Central memory CD4-positive, alpha-beta T cell (primary cell): ENCODE measurements at regions not wholly inside any gene's neighbourhood (a gene's known extent, or its start where the extent isn't known, plus 50 kb on each side); places are given as distances from the start of the nearest gene placed in this dataset.

Source experiments
- DNase-seq: peaks from one replicate; pipeline ENCODE4 v3.0.0; 2022

- DNase-seq: no peak
Measured at GRCh38 chr2:220181165-220181564, 553.7 kb downstream of the SLC4A3 start.

GRCh38 chr2:220182790-220183189, 555.4 kb downstream of the SLC4A3 start:
- DNase-seq: no peak

GRCh38 chr2:220185766-220186305, 558.4 kb downstream of the SLC4A3 start:
- no peak for DNase-seq

GRCh38 chr2:220188031-220188430, 560.6 kb downstream of the SLC4A3 start:
- no peak for DNase-seq

DNA sequence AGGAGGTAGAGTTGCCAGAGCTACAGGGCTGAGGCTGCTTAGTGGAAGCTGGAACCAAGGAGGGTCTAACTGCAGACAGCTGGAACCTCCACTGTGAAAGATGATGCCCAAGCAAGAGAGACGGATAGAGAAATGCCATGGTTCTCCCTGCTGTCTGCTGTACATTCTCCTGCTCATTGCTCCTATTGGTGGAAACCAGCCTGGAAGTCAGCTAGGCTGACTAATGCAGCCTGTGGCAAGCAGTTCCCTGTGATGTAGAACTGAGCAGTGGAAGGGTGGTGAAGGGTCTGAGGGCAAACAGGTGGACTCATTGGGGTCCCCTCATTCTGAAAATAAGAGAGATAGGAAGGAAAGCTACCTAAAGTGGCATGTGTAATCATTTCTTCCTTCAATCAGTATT, 563.6 kb downstream of the SLC4A3 start:
- no peak for DNase-seq

DNA sequence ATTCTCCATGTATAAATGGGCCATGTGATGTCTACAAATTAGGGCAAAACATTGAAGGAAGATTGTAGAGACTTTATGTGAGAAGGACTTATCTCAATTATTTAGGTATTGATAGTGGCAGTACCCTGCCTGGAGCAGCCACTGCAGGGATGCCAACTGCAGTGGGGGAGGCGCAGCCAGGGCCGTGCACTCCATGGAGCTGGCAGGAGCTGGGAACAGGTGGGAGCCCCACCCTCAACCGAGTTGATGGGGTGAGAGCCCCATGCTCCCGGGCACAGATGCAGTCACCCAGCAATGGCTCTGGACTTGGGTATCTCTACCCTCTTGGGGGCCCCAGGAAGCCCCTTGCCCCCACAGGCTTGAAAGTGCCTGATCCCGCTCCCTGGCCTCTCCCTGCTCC, 564.3 kb downstream of the SLC4A3 start:
- DNase-seq: no peak

DNA sequence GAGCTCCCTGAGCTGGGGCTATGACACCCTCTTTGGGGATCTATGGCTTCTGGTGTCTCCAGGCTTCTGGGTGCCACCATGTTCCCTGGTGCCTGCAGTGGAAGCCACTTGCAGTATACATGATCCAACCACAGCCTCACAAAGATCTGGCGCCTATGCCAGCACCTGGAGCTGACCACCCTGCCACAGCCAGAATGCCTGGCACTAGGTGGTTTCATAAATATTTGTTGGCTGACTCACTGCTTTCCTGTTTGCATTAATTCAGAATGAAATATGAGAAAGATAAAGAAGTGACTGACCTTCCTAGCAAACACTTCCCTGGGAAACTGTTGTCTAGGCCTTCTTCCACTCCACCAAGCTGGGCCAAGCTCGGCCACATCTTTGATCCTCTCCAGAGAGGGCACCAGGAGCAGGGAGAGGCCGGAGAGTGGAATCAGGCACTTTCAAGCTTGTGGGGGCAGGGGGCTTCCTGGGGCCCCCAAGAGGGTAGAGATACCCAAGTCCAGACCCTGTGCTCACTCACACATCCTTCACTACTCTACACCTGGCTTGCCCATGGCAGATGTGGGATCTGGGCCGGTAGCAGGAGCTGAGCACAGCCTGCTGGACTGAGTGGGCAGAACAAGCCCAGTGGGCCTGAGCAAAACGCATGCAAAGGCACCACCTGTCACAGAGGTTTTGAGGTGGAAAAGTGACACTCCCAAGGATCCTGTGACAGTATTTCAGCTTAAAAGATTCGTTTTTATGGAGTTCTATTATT, 565.7 kb downstream of the SLC4A3 start:
- no peak for DNase-seq

- DNase-seq: no peak
Measured at GRCh38 chr2:220194630-220195584, 567.5 kb downstream of the SLC4A3 start.

GRCh38 chr2:220198896-220199295, 571.5 kb downstream of the SLC4A3 start:
- no peak for DNase-seq

- DNase-seq: no peak
Measured at GRCh38 chr2:220202066-220202465, 574.6 kb downstream of the SLC4A3 start.

DNA sequence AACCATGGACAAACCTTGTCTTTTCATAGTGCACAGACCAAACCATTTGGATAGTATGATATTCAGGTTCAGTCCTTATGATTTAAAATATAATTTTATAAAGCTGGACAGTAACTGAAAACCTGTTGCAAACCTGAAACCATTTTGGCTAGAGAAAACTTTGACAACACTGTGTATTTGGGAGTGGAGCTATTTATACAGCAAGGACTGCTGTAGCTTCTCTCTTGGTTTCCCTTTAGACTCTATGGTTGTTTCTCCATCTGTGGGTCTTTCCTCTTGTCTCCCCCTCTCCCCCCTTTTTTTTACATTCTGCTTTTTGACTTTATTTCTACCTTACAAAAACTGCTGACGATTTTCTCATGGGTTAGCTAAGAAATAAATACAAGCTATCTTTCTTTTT, 581.7 kb downstream of the SLC4A3 start:
- DNase-seq: no peak

DNA sequence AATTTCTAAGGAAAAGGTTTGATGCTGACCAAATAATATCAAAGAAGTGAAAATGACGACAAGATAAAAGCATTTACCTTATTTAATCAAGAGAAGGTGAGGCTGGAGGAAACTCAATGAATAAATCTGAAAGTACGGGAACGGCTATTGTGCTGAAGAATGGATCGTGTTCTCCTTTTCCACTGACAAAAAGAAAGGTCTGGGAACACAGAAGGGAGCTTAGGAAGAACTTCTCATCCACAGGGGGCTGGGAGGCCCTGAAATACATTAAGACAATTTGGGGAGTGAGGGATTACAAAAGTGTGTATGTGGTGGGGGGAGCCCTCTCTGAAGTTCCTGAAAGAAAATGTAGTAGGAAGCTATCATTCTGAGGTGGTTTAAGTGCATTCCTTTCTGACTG, 582.3 kb downstream of the SLC4A3 start:
- DNase-seq: no peak

GRCh38 chr2:220212296-220213080, 585.1 kb downstream of the SLC4A3 start:
- DNase-seq: no peak

DNA sequence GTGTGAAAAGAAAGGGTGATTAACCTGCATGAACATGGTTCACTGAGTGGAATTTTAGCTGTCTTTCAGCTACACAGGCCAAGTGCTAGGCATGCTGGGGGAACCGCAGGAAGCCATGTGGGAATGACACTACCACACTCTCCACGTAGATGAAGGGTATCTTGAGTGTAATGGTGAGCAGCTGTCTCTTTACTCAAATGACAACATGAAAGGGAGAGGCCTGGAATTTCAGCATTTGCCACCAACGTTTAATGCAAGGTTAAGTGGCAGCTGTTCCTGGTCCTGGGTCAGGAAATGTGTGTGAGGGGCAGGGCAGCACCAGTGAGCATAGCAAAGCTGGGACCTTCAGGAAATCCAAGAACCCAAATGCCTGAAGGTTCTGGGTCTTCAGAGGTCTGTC, 588.4 kb downstream of the SLC4A3 start:
- DNase-seq: no peak

DNA sequence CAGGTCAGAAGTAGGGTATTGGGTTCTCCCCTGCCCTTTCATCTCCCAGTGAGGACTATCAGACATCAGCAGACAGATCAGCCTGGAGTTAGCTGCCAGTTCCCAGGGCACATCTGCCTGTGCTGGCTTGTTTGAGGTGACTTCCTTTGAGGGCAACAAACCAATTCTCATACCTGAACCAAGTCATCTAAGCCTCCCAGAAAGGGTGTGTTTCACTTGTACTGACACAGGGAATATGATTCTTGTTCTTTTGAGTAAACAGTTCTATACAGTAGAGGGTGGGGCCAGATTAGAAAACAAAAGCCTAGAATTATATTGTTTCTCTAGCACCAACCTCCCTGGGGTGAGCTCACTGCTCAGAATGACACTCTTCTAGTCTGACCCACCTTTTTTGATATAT, 591.9 kb downstream of the SLC4A3 start:
- no peak for DNase-seq

- no peak for DNase-seq
Measured at GRCh38 chr2:220220009-220220408, 592.6 kb downstream of the SLC4A3 start.

- no peak for DNase-seq
Measured at GRCh38 chr2:220221992-220222391, 594.6 kb downstream of the SLC4A3 start.

GRCh38 chr2:220224691-220225543, 597.5 kb downstream of the SLC4A3 start:
- no peak for DNase-seq

GRCh38 chr2:220226076-220226475, 598.6 kb downstream of the SLC4A3 start:
- no peak for DNase-seq

DNA sequence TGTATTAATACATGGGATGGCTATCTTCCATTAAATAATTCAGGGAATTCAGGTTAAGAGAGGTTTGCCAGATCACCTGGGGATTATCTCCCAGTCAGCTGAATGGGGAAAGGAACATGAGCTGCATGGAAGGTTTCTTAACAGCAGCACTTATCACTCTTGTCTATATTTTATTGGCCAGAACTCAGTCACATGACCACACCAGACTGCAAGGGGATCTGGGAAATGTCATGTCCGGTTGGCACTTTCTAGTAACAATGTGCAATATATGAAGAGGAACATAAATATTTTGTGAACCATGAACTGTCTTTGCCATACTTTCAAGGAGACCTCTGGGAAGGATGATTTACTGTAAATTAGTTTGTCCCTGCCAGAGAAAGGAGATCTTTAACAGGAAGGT, 599.1 kb downstream of the SLC4A3 start:
- DNase-seq: no peak

DNA sequence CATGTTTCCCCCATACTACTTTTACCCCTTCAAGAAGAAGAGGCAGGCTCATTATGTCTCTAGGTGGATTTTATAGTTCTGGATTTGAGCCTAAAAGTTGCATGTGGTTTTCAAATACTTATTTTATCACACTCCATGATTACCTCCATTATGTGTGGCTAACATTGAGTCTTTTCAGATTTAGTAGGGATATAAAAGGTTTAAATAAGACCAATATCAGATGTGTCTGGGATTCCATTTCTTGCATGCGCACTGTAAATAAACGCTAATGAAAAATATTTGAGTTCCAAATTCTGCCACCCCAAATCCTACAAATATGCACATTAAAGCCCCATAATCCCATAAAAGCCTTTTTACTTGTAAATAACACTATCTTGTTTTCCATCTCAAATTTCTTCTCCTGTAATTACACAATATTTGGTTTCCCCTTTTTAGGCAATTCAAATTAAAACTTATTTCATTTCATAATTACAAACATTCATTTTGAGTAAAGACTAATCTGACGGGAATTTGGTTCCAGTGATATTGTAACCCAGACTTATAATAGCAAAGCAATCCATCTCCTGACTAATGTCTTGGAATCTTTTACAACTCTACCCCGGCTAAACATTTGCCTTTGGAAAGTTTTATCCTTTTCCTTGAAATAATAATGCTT, 600.0 kb downstream of the SLC4A3 start:
- no peak for DNase-seq
